GM21723 (cell line): ENCODE measurements at regions not wholly inside any gene's neighbourhood (a gene's known extent, or its start where the extent isn't known, plus 50 kb on each side); places are given as distances from the start of the nearest gene placed in this dataset.

Source experiments
- ATAC-seq: cut with Tn5 transposase; IDR thresholded peaks from one replicate; pipeline ENCODE4 v1.9.1; 2021; ENCODE audit warnings: mild to moderate bottlenecking, moderate library complexity; ENCODE audit not compliant: unreplicated experiment

GRCh38 chr12:106003297-106003696 lies 135.5 kb downstream of the NUAK1 start:
- ATAC-seq = no peak

GRCh38 chr12:106004289-106004688 lies 134.5 kb downstream of the NUAK1 start:
- ATAC-seq = no peak

DNA sequence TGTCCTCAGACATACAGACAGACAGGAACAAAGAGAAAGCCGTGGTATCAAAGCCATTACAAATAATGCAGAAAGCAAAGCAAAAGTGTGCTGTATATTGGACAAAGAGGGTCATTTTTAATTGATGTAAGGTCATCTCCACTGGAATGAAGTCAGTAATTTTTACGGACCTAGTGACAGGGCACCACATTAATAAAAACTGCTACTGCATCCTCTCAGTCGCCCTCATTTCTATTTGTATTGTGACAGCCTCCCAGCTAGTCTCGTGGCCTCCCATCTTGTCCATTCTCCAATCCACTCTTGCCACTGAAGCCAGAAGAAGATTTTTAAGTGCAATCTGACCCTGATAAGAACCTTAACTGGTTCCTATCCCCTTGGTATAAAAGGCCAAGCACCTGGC lies 132.4 kb downstream of the NUAK1 start:
- no peak for ATAC-seq

GRCh38 chr12:106006940-106007339 lies 131.8 kb downstream of the NUAK1 start:
- ATAC-seq = no peak

DNA sequence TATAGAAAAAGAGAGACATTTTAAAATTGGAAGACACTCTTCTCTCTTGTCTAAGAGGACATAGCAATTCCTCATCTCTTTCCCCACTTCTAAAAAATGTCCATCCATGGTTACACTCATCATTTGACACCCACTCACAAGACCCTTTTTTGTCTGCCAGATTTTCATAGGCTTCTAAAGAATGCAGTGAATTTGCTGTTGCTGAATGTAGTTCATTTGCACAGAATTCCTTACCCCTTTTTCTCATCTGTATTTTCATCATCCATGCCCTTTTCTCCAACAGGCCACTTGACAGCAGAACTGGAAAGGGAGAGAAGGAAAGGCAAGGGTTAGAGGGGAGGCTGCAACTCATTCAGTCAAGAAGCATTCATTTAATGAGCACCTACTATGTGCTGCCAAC lies 128.0 kb downstream of the NUAK1 start:
- ATAC-seq = no peak
